ENCODE measurements at regions not wholly inside any gene's neighbourhood (a gene's known extent, or its start where the extent isn't known, plus 50 kb on each side); places are given as distances from the start of the nearest gene placed in this dataset.
A peak's percentile ranks its signal among the peaks of the same experiment; 100 is the strongest.

GRCh38 chr15:97867870-97868269 is 92.6 kb upstream of the ARRDC4 start:
- no peak for DNase-seq

GRCh38 chr15:97868981-97869380 is 91.5 kb upstream of the ARRDC4 start:
- no peak for DNase-seq

- no peak for DNase-seq
Observed at GRCh38 chr15:97870771-97871170, 89.7 kb upstream of the ARRDC4 start.

GRCh38 chr15:97874139-97874538 is 86.4 kb upstream of the ARRDC4 start:
- no peak for DNase-seq

GRCh38 chr15:97875025-97875512 is 85.4 kb upstream of the ARRDC4 start:
- no peak for DNase-seq

GRCh38 chr15:97875513-97876280 is 84.8 kb upstream of the ARRDC4 start:
- no peak for DNase-seq

- no peak for DNase-seq
Observed at GRCh38 chr15:97876281-97876675, 84.2 kb upstream of the ARRDC4 start.

- no peak for DNase-seq
Observed at GRCh38 chr15:97881346-97881965, 79.0 kb upstream of the ARRDC4 start.

GRCh38 chr15:97884513-97885131 is 75.9 kb upstream of the ARRDC4 start:
- DNase-seq: no peak

- DNase-seq: no peak
Observed at GRCh38 chr15:97890307-97890706, 70.2 kb upstream of the ARRDC4 start.

- DNase-seq: no peak
Observed at GRCh38 chr15:97892167-97892938, 68.2 kb upstream of the ARRDC4 start.

GRCh38 chr15:97893967-97894366 is 66.5 kb upstream of the ARRDC4 start:
- DNase-seq: no peak

- DNase-seq: no peak
Observed at GRCh38 chr15:97899981-97900380, 60.5 kb upstream of the ARRDC4 start.

GRCh38 chr15:97902140-97902780 is 58.2 kb upstream of the ARRDC4 start:
- no peak for DNase-seq

GRCh38 chr15:97903560-97903959 is 56.9 kb upstream of the ARRDC4 start:
- no peak for DNase-seq

GRCh38 chr15:97903971-97904572 is 56.4 kb upstream of the ARRDC4 start:
- peak; percentile 60 for DNase-seq

GRCh38 chr15:97909291-97909891 is 51.1 kb upstream of the ARRDC4 start:
- peak; percentile 76 for DNase-seq
